ENCODE measurements at regions not wholly inside any gene's neighbourhood (a gene's known extent, or its start where the extent isn't known, plus 50 kb on each side); places are given as distances from the start of the nearest gene placed in this dataset.
A peak's percentile ranks its signal among the peaks of the same experiment; 100 is the strongest.

- DNase-seq (ENCODE audit: low read depth), result no peak
- no peak overlapping the region for H3K4me3 ChIP-seq (ENCODE audit: low read depth, low read length)
- TF ChIP-seq CTCF (conservative IDR thresholded peaks at IDR 0.05; ENCODE audit: low read depth, low read length), result no peak
These were observed 149.2 kb upstream of the LYZL2 start for GRCh38 chr10:30778769-30779168.

- no peak overlapping the region for H3K4me3 ChIP-seq (ENCODE audit: low read depth, low read length)
- TF ChIP-seq CTCF (conservative IDR thresholded peaks at IDR 0.05; ENCODE audit: low read depth, low read length), result no peak
- peak; percentile 88 for DNase-seq (ENCODE audit: low read depth)
These were observed 146.4 kb upstream of the LYZL2 start for GRCh38 chr10:30775779-30776591.

- H3K4me3 ChIP-seq (ENCODE audit: low read depth, low read length), result no peak overlapping the region
- TF ChIP-seq CTCF (conservative IDR thresholded peaks at IDR 0.05; ENCODE audit: low read depth, low read length), result no peak
- no peak for DNase-seq (ENCODE audit: low read depth)
These were observed 144.7 kb upstream of the LYZL2 start for GRCh38 chr10:30774261-30774660.

GRCh38 chr10:30773501-30773900, 143.9 kb upstream of the LYZL2 start:
- no peak overlapping the region for H3K4me3 ChIP-seq (ENCODE audit: low read depth, low read length)
- no peak for TF ChIP-seq CTCF (conservative IDR thresholded peaks at IDR 0.05; ENCODE audit: low read depth, low read length)
- DNase-seq (ENCODE audit: low read depth), result no peak

- H3K4me3 ChIP-seq (ENCODE audit: low read depth, low read length), result no peak overlapping the region
- no peak for DNase-seq (ENCODE audit: low read depth)
- no peak for TF ChIP-seq CTCF (conservative IDR thresholded peaks at IDR 0.05; ENCODE audit: low read depth, low read length)
These were observed 141.3 kb upstream of the LYZL2 start for GRCh38 chr10:30770816-30771215.

GRCh38 chr10:30770229-30770628, 140.7 kb upstream of the LYZL2 start:
- H3K4me3 ChIP-seq (ENCODE audit: low read depth, low read length), result no peak overlapping the region
- no peak for TF ChIP-seq CTCF (conservative IDR thresholded peaks at IDR 0.05; ENCODE audit: low read depth, low read length)
- DNase-seq (ENCODE audit: low read depth), result no peak

- no peak for DNase-seq (ENCODE audit: low read depth)
- TF ChIP-seq CTCF (conservative IDR thresholded peaks at IDR 0.05; ENCODE audit: low read depth, low read length), result no peak
- no peak overlapping the region for H3K4me3 ChIP-seq (ENCODE audit: low read depth, low read length)
These were observed 139.8 kb upstream of the LYZL2 start for GRCh38 chr10:30769361-30769760.

Data from choroid plexus epithelial cell (primary cell).